ENCODE measurements at regions not wholly inside any gene's neighbourhood (a gene's known extent, or its start where the extent isn't known, plus 50 kb on each side); places are given as distances from the start of the nearest gene placed in this dataset.

DNA sequence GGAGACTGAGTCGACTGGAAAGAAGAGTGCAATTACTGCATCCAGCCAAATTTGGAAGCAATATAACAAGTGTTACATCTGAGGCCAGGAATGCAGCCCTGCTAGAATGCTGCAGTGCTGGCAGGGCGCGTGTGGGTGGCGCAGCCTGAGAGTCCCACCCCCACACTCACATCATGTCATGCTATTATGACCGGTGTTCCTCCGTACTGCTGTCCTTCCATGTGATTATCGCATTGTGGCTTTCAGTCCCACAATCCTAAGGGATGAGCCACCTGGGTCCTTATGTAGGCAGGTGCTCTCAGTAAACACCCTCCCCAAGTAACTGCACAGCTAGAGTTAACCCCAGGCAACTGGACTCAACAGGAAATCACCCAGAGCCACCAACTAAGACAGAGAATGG, 122.6 kb upstream of the CPEB2 start:
- no peaks in the 10 kb centered on the region for H3K9me3 ChIP-seq (ENCODE audit: control insufficient read depth, insufficient read depth, low read length)
- no peaks in the 10 kb centered on the region for H3K36me3 ChIP-seq (ENCODE audit: control insufficient read depth, low read length)
- no peaks in the 10 kb centered on the region; the same call in 1 of the 2 replicates for H3K27me3 ChIP-seq (ENCODE audit: control insufficient read depth, low read length)
- H3K4me1 ChIP-seq (ENCODE audit: control insufficient read depth, low read length), result peaks cover 9% of the 10 kb centered on the region
- no peaks in the 10 kb centered on the region for H4K20me1 ChIP-seq (ENCODE audit: control insufficient read depth, insufficient read depth, low read depth, low read length)
- no peak overlapping the region for H3K4me3 ChIP-seq (ENCODE audit: low read length)
- no peak overlapping the region for H3K4me2 ChIP-seq (ENCODE audit: low read length)
- no peaks in the 10 kb centered on the region for H3F3A ChIP-seq (ENCODE audit: control insufficient read depth, insufficient read depth)
- no peak overlapping the region for H3K27ac ChIP-seq (ENCODE audit: low read depth, low read length)
- no peaks in the 10 kb centered on the region for H3K9me2 ChIP-seq (replicated peaks; ENCODE audit: control insufficient read depth, low read length)
- no peak for TF ChIP-seq EZH2phosphoT487 (IDR thresholded peaks at IDR 0.05; ENCODE audit: borderline replicate concordance, low read length)
- TF ChIP-seq, protein P1, sequence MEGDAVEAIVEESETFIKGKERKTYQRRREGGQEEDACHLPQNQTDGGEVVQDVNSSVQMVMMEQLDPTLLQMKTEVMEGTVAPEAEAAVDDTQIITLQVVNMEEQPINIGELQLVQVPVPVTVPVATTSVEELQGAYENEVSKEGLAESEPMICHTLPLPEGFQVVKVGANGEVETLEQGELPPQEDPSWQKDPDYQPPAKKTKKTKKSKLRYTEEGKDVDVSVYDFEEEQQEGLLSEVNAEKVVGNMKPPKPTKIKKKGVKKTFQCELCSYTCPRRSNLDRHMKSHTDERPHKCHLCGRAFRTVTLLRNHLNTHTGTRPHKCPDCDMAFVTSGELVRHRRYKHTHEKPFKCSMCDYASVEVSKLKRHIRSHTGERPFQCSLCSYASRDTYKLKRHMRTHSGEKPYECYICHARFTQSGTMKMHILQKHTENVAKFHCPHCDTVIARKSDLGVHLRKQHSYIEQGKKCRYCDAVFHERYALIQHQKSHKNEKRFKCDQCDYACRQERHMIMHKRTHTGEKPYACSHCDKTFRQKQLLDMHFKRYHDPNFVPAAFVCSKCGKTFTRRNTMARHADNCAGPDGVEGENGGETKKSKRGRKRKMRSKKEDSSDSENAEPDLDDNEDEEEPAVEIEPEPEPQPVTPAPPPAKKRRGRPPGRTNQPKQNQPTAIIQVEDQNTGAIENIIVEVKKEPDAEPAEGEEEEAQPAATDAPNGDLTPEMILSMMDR (IDR thresholded peaks at IDR 0.05; ENCODE audit: low read depth, low read length, poor library complexity, severe bottlenecking), result no peak
- no peaks in the 10 kb centered on the region for H3K79me2 ChIP-seq (ENCODE audit: control insufficient read depth, low read length)

DNA sequence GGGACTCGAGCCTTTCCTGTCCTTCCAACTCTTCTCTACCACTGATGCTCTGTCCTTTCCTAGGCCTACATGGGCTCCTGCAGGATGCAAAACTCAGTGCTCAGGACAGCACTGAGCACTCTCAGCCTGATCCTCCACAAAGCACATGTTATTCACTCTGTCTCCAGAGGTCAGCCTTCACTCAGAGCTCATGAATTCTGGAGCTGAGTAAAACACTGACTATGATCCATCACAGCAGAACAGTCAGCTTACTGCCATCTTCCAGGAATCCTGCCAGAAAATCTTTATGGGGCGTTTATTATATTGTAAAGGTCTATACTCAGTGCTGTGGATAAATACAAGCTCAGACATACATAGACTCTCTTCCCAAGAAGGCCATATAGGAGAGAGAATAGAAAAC, 121.5 kb upstream of the CPEB2 start:
- no peak overlapping the region for H3K4me3 ChIP-seq (ENCODE audit: low read length)
- H3F3A ChIP-seq (ENCODE audit: control insufficient read depth, insufficient read depth), result no peaks in the 10 kb centered on the region
- H3K36me3 ChIP-seq (ENCODE audit: control insufficient read depth, low read length), result no peaks in the 10 kb centered on the region
- H4K20me1 ChIP-seq (ENCODE audit: control insufficient read depth, insufficient read depth, low read depth, low read length), result no peaks in the 10 kb centered on the region
- no peak overlapping the region for H3K27ac ChIP-seq (ENCODE audit: low read depth, low read length)
- H3K4me2 ChIP-seq (ENCODE audit: low read length), result no peak overlapping the region
- H3K9me2 ChIP-seq (replicated peaks; ENCODE audit: control insufficient read depth, low read length), result no peaks in the 10 kb centered on the region
- H3K27me3 ChIP-seq (ENCODE audit: control insufficient read depth, low read length), result no peaks in the 10 kb centered on the region; the same call in 1 of the 2 replicates
- TF ChIP-seq, protein P1 (IDR thresholded peaks at IDR 0.05; ENCODE audit: low read depth, low read length, poor library complexity, severe bottlenecking), result no peak
- H3K79me2 ChIP-seq (ENCODE audit: control insufficient read depth, low read length), result no peaks in the 10 kb centered on the region
- H3K9me3 ChIP-seq (ENCODE audit: control insufficient read depth, insufficient read depth, low read length), result no peaks in the 10 kb centered on the region
- H3K4me1 ChIP-seq (ENCODE audit: control insufficient read depth, low read length), result peaks cover 9% of the 10 kb centered on the region

DNA sequence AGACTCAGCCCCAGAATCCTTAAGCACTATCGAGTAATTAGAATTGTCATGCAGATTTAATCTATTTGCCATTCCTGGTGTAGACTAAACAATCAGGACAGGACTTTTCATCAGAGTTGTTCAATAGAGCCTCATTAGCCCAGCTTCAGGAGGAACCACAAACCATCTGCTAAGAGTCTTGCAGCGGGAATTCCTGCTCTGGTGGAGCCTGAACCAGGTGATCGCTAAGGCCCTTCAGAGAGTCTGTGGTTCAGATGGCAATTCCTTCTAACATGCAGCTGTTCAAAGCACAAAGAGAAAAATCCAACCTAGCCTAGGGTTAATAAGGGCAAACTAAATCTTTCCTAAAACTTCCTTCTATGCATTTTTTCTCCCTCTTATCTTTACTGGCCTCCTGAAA, 119.1 kb upstream of the CPEB2 start:
- no peaks in the 10 kb centered on the region for H4K20me1 ChIP-seq (ENCODE audit: control insufficient read depth, insufficient read depth, low read depth, low read length)
- H3F3A ChIP-seq (ENCODE audit: control insufficient read depth, insufficient read depth), result no peaks in the 10 kb centered on the region
- H3K9me3 ChIP-seq (ENCODE audit: control insufficient read depth, insufficient read depth, low read length), result no peaks in the 10 kb centered on the region
- H3K4me3 ChIP-seq (ENCODE audit: low read length), result no peak overlapping the region
- H3K4me2 ChIP-seq (ENCODE audit: low read length), result no peak overlapping the region
- no peaks in the 10 kb centered on the region; the same call in 1 of the 2 replicates for H3K27me3 ChIP-seq (ENCODE audit: control insufficient read depth, low read length)
- H3K4me1 ChIP-seq (ENCODE audit: control insufficient read depth, low read length), result no peaks in the 10 kb centered on the region
- no peaks in the 10 kb centered on the region for H3K36me3 ChIP-seq (ENCODE audit: control insufficient read depth, low read length)
- TF ChIP-seq, protein P1 (IDR thresholded peaks at IDR 0.05; ENCODE audit: low read depth, low read length, poor library complexity, severe bottlenecking), result no peak
- TF ChIP-seq EZH2phosphoT487 (IDR thresholded peaks at IDR 0.05; ENCODE audit: borderline replicate concordance, low read length), result no peak
- no peaks in the 10 kb centered on the region for H3K79me2 ChIP-seq (ENCODE audit: control insufficient read depth, low read length)
- no peaks in the 10 kb centered on the region for H3K9me2 ChIP-seq (replicated peaks; ENCODE audit: control insufficient read depth, low read length)
- H3K27ac ChIP-seq (ENCODE audit: low read depth, low read length), result no peak overlapping the region

DNA sequence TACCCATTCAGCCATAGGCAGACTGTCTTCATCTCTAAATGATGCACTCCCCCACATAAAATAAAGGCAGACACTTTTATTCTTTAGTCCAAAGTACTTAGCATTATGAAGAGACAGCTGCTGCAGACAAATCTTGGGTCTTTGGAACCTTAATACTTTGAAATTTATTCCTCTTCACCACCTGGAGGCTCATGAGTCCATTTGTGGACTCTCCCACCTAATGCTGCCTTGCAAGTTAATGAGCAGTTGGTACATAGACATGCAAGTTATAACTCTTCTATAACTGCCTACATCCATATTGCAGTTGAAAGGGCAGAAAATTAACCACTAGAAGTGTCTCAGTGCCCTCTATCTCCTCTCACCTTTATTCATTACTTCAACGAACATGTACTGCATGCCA, 118.6 kb upstream of the CPEB2 start:
- H3K36me3 ChIP-seq (ENCODE audit: control insufficient read depth, low read length), result no peaks in the 10 kb centered on the region
- H3K4me3 ChIP-seq (ENCODE audit: low read length), result no peak overlapping the region
- no peaks in the 10 kb centered on the region for H3F3A ChIP-seq (ENCODE audit: control insufficient read depth, insufficient read depth)
- no peaks in the 10 kb centered on the region; the same call in 1 of the 2 replicates for H3K27me3 ChIP-seq (ENCODE audit: control insufficient read depth, low read length)
- no peaks in the 10 kb centered on the region for H3K9me3 ChIP-seq (ENCODE audit: control insufficient read depth, insufficient read depth, low read length)
- H3K9me2 ChIP-seq (replicated peaks; ENCODE audit: control insufficient read depth, low read length), result no peaks in the 10 kb centered on the region
- H4K20me1 ChIP-seq (ENCODE audit: control insufficient read depth, insufficient read depth, low read depth, low read length), result no peaks in the 10 kb centered on the region
- H3K4me1 ChIP-seq (ENCODE audit: control insufficient read depth, low read length), result no peaks in the 10 kb centered on the region
- H3K79me2 ChIP-seq (ENCODE audit: control insufficient read depth, low read length), result no peaks in the 10 kb centered on the region
- H3K27ac ChIP-seq (ENCODE audit: low read depth, low read length), result no peak overlapping the region
- H3K4me2 ChIP-seq (ENCODE audit: low read length), result no peak overlapping the region
- TF ChIP-seq, protein P1 (IDR thresholded peaks at IDR 0.05; ENCODE audit: low read depth, low read length, poor library complexity, severe bottlenecking), result no peak

Data from DOHH2 (cell line).